ENCODE measurements at regions not wholly inside any gene's neighbourhood (a gene's known extent, or its start where the extent isn't known, plus 50 kb on each side); places are given as distances from the start of the nearest gene placed in this dataset.

- BruUV-seq (replicated peaks): no TSS peak
- Histone ChIP-seq H3K4me3 (ENCODE audit: low read depth, low read length, poor library complexity, severe bottlenecking) (no peak overlapping the region), H3K9me3 (ENCODE audit: low read length) (no peaks in the 10 kb centered on the region), H3K79me2 (ENCODE audit: insufficient read depth, low read depth, low read length) (no peaks in the 10 kb centered on the region), H2AFZ (ENCODE audit: low read length) (no peak overlapping the region), H3K9me2 (ENCODE audit: insufficient read depth, low read length) (no peaks in the 10 kb centered on the region), H3K4me2 (ENCODE audit: low read length) (no peak overlapping the region), H3K27ac (ENCODE audit: low read depth, low read length, poor library complexity, severe bottlenecking) (no peak overlapping the region), H3K4me1 (ENCODE audit: insufficient read depth, low read length, poor library complexity, severe bottlenecking) (no peaks in the 10 kb centered on the region), H4K20me1 (ENCODE audit: insufficient read depth, low read length) (no peaks in the 10 kb centered on the region), H3K36me3 (ENCODE audit: insufficient read depth, low read length) (no peaks in the 10 kb centered on the region)
- TF ChIP-seq, protein P1, sequence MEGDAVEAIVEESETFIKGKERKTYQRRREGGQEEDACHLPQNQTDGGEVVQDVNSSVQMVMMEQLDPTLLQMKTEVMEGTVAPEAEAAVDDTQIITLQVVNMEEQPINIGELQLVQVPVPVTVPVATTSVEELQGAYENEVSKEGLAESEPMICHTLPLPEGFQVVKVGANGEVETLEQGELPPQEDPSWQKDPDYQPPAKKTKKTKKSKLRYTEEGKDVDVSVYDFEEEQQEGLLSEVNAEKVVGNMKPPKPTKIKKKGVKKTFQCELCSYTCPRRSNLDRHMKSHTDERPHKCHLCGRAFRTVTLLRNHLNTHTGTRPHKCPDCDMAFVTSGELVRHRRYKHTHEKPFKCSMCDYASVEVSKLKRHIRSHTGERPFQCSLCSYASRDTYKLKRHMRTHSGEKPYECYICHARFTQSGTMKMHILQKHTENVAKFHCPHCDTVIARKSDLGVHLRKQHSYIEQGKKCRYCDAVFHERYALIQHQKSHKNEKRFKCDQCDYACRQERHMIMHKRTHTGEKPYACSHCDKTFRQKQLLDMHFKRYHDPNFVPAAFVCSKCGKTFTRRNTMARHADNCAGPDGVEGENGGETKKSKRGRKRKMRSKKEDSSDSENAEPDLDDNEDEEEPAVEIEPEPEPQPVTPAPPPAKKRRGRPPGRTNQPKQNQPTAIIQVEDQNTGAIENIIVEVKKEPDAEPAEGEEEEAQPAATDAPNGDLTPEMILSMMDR (conservative IDR thresholded peaks at IDR 0.05; ENCODE audit: low read length): no peak
- no peak for TF ChIP-seq EZH2phosphoT487 (IDR thresholded peaks at IDR 0.05; ENCODE audit: borderline replicate concordance, low read depth, low read length)
- intact Hi-C loops (cut with micrococcal nuclease; ENCODE audit: unreplicated experiment): no loop called here
- ChIA-PET CTCF (ENCODE audit: unreplicated experiment) (no interaction called here), POLR2A (no interaction called here)
- no peak for DNase-seq (ENCODE audit: low spot score)
Measured at GRCh38 chr17:11056926-11057325, 184.1 kb upstream of the SHISA6 start.

GRCh38 chr17:11053846-11054245, 187.2 kb upstream of the SHISA6 start:
- Histone ChIP-seq H3K79me2 (ENCODE audit: insufficient read depth, low read depth, low read length) (no peaks in the 10 kb centered on the region), H3K4me2 (ENCODE audit: low read length) (no peak overlapping the region), H4K20me1 (ENCODE audit: insufficient read depth, low read length) (no peaks in the 10 kb centered on the region), H3K9me2 (ENCODE audit: insufficient read depth, low read length) (no peaks in the 10 kb centered on the region), H2AFZ (ENCODE audit: low read length) (no peak overlapping the region), H3K4me3 (ENCODE audit: low read depth, low read length, poor library complexity, severe bottlenecking) (no peak overlapping the region), H3K4me1 (ENCODE audit: insufficient read depth, low read length, poor library complexity, severe bottlenecking) (no peaks in the 10 kb centered on the region), H3K9me3 (ENCODE audit: low read length) (no peaks in the 10 kb centered on the region), H3K27ac (ENCODE audit: low read depth, low read length, poor library complexity, severe bottlenecking) (no peak overlapping the region), H3K36me3 (ENCODE audit: insufficient read depth, low read length) (no peaks in the 10 kb centered on the region)
- BruUV-seq (replicated peaks): no TSS peak
- POLR2A ChIA-PET: no interaction called here
- DNase-seq (ENCODE audit: low spot score): no peak
- TF ChIP-seq, protein P1 (conservative IDR thresholded peaks at IDR 0.05; ENCODE audit: low read length): no peak
- TF ChIP-seq EZH2phosphoT487 (IDR thresholded peaks at IDR 0.05; ENCODE audit: borderline replicate concordance, low read depth, low read length): no peak
- intact Hi-C loops (cut with micrococcal nuclease; ENCODE audit: unreplicated experiment): no loop called here
- CTCF ChIA-PET (ENCODE audit: unreplicated experiment): no interaction called here

DNA sequence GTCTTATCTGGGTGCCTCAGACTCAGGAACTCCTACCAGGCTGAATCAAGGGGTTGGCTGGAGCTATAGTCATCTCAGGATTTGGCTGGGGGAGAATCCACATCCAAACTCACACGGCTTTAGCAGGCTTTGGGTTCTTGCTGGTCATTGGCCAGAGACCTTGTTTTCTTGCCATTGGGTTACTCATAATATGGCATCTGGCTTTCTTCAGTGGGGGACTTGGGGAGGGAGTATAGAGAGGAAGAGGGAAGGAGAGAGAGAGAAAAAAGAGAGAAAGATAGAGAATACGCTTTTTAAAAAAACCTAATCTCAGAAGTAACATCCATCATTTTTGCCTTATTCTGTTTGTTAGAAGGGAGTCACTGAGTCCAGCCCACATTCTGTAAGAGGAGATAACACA, 191.5 kb upstream of the SHISA6 start:
- Histone ChIP-seq H3K79me2 (ENCODE audit: insufficient read depth, low read depth, low read length) (no peaks in the 10 kb centered on the region), H4K20me1 (ENCODE audit: insufficient read depth, low read length) (no peaks in the 10 kb centered on the region), H3K27ac (ENCODE audit: low read depth, low read length, poor library complexity, severe bottlenecking) (no peak overlapping the region), H3K4me2 (ENCODE audit: low read length) (no peak overlapping the region), H3K4me3 (ENCODE audit: low read depth, low read length, poor library complexity, severe bottlenecking) (no peak overlapping the region), H2AFZ (ENCODE audit: low read length) (no peak overlapping the region), H3K9me3 (ENCODE audit: low read length) (no peaks in the 10 kb centered on the region), H3K4me1 (ENCODE audit: insufficient read depth, low read length, poor library complexity, severe bottlenecking) (no peaks in the 10 kb centered on the region), H3K9me2 (ENCODE audit: insufficient read depth, low read length) (no peaks in the 10 kb centered on the region), H3K36me3 (ENCODE audit: insufficient read depth, low read length) (no peaks in the 10 kb centered on the region)
- intact Hi-C loops (cut with micrococcal nuclease; ENCODE audit: unreplicated experiment): no loop called here
- DNase-seq (ENCODE audit: low spot score): no peak
- CTCF ChIA-PET (ENCODE audit: unreplicated experiment): no interaction called here
- no TSS peak for BruUV-seq (replicated peaks)
- POLR2A ChIA-PET: no interaction called here
- TF ChIP-seq EZH2phosphoT487 (IDR thresholded peaks at IDR 0.05; ENCODE audit: borderline replicate concordance, low read depth, low read length): no peak
- TF ChIP-seq, protein P1 (conservative IDR thresholded peaks at IDR 0.05; ENCODE audit: low read length): no peak
